Endothelial cell of umbilical vein (primary cell): ENCODE measurements at regions not wholly inside any gene's neighbourhood (a gene's known extent, or its start where the extent isn't known, plus 50 kb on each side); places are given as distances from the start of the nearest gene placed in this dataset.

Experiments used
- BruUV-seq: library from RNA; stranded (reverse); fragments of 400-500 nt; replicated peaks from 2 replicates; lab custom pipeline; 2021; lab: Mats Ljungman, UMichigan
- CTCF ChIA-PET: fragments of 300-600, 350-600 bp; sonication (Branson Sonifier 250); formaldehyde crosslinking; loops from one replicate; lab custom pipeline; 2021; ENCODE audit warnings: antibody characterized with exemption, inconsistent platforms; lab: Charles Lee
- POLR2A ChIA-PET: fragments of 300-600, 350-600 bp; sonication (Branson Sonifier 250); formaldehyde crosslinking; loops from one replicate; lab custom pipeline; 2021; ENCODE audit warnings: antibody characterized with exemption, inconsistent platforms; lab: Charles Lee
- DNase-seq: peaks from one replicate; pipeline ENCODE4 v3.0.0-alpha.2; 2011; ENCODE audit warnings: low read depth, low spot score
- FAIRE-seq: peaks from 2 replicates; lab custom pipeline; 2011; peaks lifted over from hg19 to GRCh38; lab: Jason Lieb, UNC
- H2AFZ ChIP-seq: 2 replicates; pipeline ENCODE4 v1.6.0; 2012; ENCODE audit warnings: low read depth, low read length, control low read depth, inconsistent platforms
- H3K27ac ChIP-seq: 2 replicates; pipeline ENCODE4 v1.5.1; 2011; ENCODE audit warnings: low read depth, mild to moderate bottlenecking, control low read depth, low read length, moderate library complexity; ENCODE audit not compliant: insufficient read depth
- H3K27me3 ChIP-seq, 2 experiments: 2 replicates each; pipeline versions ENCODE4 v1.6.0 to v1.6.1; 2011; ENCODE audit warnings: low read length in 2 of 2, mixed read lengths in 1 of 2; ENCODE audit not compliant: control insufficient read depth in 2 of 2, insufficient read depth in 2 of 2
- H3K36me3 ChIP-seq, 2 experiments: 2 replicates in 1 of 2; 3 replicates in 1 of 2; pipeline ENCODE4 v1.5.1; 2011; ENCODE audit warnings: low read length in 2 of 2, mild to moderate bottlenecking in 1 of 2, moderate library complexity in 1 of 2; ENCODE audit not compliant: control insufficient read depth in 2 of 2, insufficient read depth in 2 of 2; ENCODE audit errors: extremely low read depth in 1 of 2
- H3K4me1 ChIP-seq: 3 replicates; pipeline ENCODE4 v1.5.1; 2011; ENCODE audit warnings: mild to moderate bottlenecking, low read length; ENCODE audit not compliant: control insufficient read depth, insufficient read depth; ENCODE audit errors: extremely low read depth
- H3K4me2 ChIP-seq: 2 replicates; pipeline ENCODE4 v1.6.1; 2011; ENCODE audit warnings: low read length, control low read depth, mixed read lengths; ENCODE audit not compliant: insufficient read depth
- H3K4me3 ChIP-seq, 3 experiments: fragments of 200-600 bp in 1 of 3; sonication (generic), shearing (Covaris generic) in 1 of 3; replicated peaks in 1 of 3; 2 replicates each; pipeline ENCODE4 v1.5.1; 2011 to 2016; ENCODE audit warnings: control low read depth in 3 of 3, low read length in 3 of 3, mild to moderate bottlenecking in 2 of 3, inconsistent platforms in 1 of 3, low read depth in 1 of 3, moderate library complexity in 1 of 3; ENCODE audit not compliant: insufficient read depth in 1 of 3
- H3K79me2 ChIP-seq: 2 replicates; pipeline ENCODE4 v1.6.0; 2012; ENCODE audit warnings: low read length, inconsistent platforms; ENCODE audit not compliant: control insufficient read depth, insufficient read depth
- H3K9ac ChIP-seq: replicated peaks from 2 replicates; pipeline ENCODE3; 2011; ENCODE audit warnings: low read length, control low read depth; ENCODE audit not compliant: insufficient read depth; ENCODE audit errors: extremely low read depth
- H3K9me1 ChIP-seq: replicated peaks from 3 replicates; pipeline ENCODE4 v1.6.0; 2011; ENCODE audit warnings: mild to moderate bottlenecking, low read length; ENCODE audit not compliant: control insufficient read depth, insufficient read depth; ENCODE audit errors: extremely low read depth
- H3K9me3 ChIP-seq: replicated peaks from 2 replicates; pipeline ENCODE4 v1.5.1; 2012; ENCODE audit warnings: low read length, inconsistent platforms; ENCODE audit not compliant: control insufficient read depth, insufficient read depth
- H4K20me1 ChIP-seq: replicated peaks from 2 replicates; pipeline ENCODE3; 2011; ENCODE audit warnings: mild to moderate bottlenecking, low read length; ENCODE audit not compliant: control insufficient read depth, insufficient read depth; ENCODE audit errors: extremely low read depth
- CTCF ChIP-seq, 2 donors: IDR thresholded peaks; 1 replicate in 1 of 2; 2 replicates in 1 of 2; pipeline ENCODE4 v1.5.1; 2011; ENCODE audit warnings: low read length in 2 of 2, mild to moderate bottlenecking in 2 of 2, moderate library complexity in 2 of 2, control low read depth in 1 of 2, inconsistent platforms in 1 of 2, low read depth in 1 of 2; ENCODE audit not compliant: insufficient read depth in 1 of 2; ENCODE audit errors: extremely low read depth in 1 of 2
- EZH2 ChIP-seq: IDR thresholded peaks from 2 replicates; pipeline ENCODE4 v1.6.1; 2012; ENCODE audit warnings: borderline replicate concordance, low read depth, mild to moderate bottlenecking, moderate library complexity, low read length, inconsistent platforms; ENCODE audit not compliant: severe bottlenecking
- FOS ChIP-seq: IDR thresholded peaks from 2 replicates; pipeline ENCODE4 v1.6.1; 2011; ENCODE audit warnings: mild to moderate bottlenecking, low read length, moderate library complexity, borderline replicate concordance; ENCODE audit not compliant: insufficient read depth
- GATA2 ChIP-seq: IDR thresholded peaks from 2 replicates; pipeline ENCODE4 v1.7.0; 2011; ENCODE audit warnings: low read depth, mild to moderate bottlenecking, moderate library complexity, mixed read lengths, low read length; ENCODE audit not compliant: insufficient read length, insufficient read depth
- JUN ChIP-seq: IDR thresholded peaks from 2 replicates; pipeline ENCODE4 v1.6.1; 2011; ENCODE audit warnings: borderline replicate concordance, low read depth; ENCODE audit not compliant: insufficient read length, insufficient read depth
- MAX ChIP-seq: IDR thresholded peaks from 2 replicates; pipeline ENCODE4 v1.6.1; 2011; ENCODE audit not compliant: insufficient read depth, insufficient read length
- MYC ChIP-seq: IDR thresholded peaks from one replicate; pipeline ENCODE4 v1.6.1; 2011; ENCODE audit warnings: mild to moderate bottlenecking, low read depth, low read length
- POLR2A ChIP-seq: IDR thresholded peaks from 2 replicates; pipeline ENCODE4 v1.6.1; 2012; ENCODE audit warnings: low read depth, mild to moderate bottlenecking, control low read depth, low read length
- POLR2AphosphoS5 ChIP-seq: IDR thresholded peaks from 2 replicates; pipeline ENCODE4 v1.6.1; 2012; ENCODE audit warnings: low read depth, mild to moderate bottlenecking, control low read depth, low read length, moderate library complexity; ENCODE audit not compliant: insufficient read depth
- dilution Hi-C: fragments of 300-500 bp; cut with MboI; formaldehyde crosslinking; loops from one replicate; pipeline ENCODE4 v1.15.0; 2019; ENCODE audit warnings: low sequenced_read_pairs; ENCODE audit not compliant: extremely low pct_ligation_motif_present
- intact Hi-C: fragments of 100-400 bp; cut with micrococcal nuclease; formaldehyde crosslinking; loops from one replicate; pipeline ENCODE4 v1.10.0; 2022

DNA sequence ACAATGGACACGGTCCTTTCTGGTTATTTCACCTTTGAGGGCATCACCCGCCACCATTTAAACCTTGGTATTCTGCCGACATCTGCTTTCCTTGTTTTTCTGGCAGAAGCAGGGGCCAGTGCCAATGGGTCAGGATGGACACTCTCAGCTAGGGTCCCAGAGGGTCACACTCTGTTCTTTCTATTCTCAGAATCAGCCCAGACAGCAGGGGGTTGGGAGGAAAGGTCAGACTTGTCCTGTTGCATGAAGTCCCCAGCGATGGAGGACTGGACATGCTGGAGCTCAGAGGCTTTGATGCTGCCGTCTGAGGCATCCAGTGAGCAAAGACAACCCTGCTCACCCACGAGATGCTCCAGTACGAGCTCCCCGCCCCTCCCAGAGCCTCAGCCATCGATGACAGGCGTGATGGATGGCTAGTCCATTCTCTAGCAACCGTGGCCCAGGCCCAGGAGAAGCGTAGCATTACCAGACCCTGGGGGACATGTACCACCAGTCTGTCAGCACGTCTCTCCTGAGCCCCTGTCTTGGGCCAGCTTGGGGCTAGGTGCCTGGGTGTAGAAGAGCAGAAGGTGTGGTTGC lies 62.0 kb downstream of the FOXL1 start:
- Histone ChIP-seq H3K9ac (no peak overlapping the region), H3K36me3 (no peaks in the 10 kb centered on the region), H3K27ac (no peak overlapping the region), H3K4me2 (no peak overlapping the region), H4K20me1 (no peaks in the 10 kb centered on the region), H3K27me3 (no peaks in the 10 kb centered on the region), H3K9me1 (no peaks in the 10 kb centered on the region), H3K4me3 (no peak overlapping the region), H3K9me3 (no peaks in the 10 kb centered on the region), H3K4me1 (no peaks in the 10 kb centered on the region), H2AFZ (no peak overlapping the region), H3K79me2 (no peaks in the 10 kb centered on the region)
- intact Hi-C loops (no loop called here), dilution Hi-C loops (no loop called here)
- POLR2A ChIA-PET = no interaction called here
- CTCF ChIA-PET = interaction anchor here (1.0 kb wide), 1 partner anchor 10 kb away, joined by 3 read pairs; no protein-coding TSS in a partner anchor
- no TSS peak for BruUV-seq
- no peak for FAIRE-seq
- no peak for DNase-seq
- TF ChIP-seq JUN (no peak), MYC (no peak), MAX (no peak), POLR2A (no peak), CTCF (IDR thresholded peaks at IDR 0.05; ENCODE audit: extremely low read depth in 1 of 2, insufficient read depth in 1 of 2, low read depth in 1 of 2, low read length in 2 of 2) (no peak), FOS (no peak), POLR2AphosphoS5 (no peak), EZH2 (no peak), GATA2 (no peak)
